Nucleus accumbens (tissue), 56 donors: ENCODE measurements at regions not wholly inside any gene's neighbourhood (a gene's known extent, or its start where the extent isn't known, plus 50 kb on each side); places are given as distances from the start of the nearest gene placed in this dataset.

Experiments
- DNase-seq, 56 donors: peaks; one replicate each; lab custom pipeline; 2025; lab: John Stamatoyannopoulos, UW

- no peak for DNase-seq
These were observed 222.2 kb downstream of the PPARGC1A start for GRCh38 chr4:23667659-23668058.

- DNase-seq = no peak
These were observed 229.0 kb downstream of the PPARGC1A start for GRCh38 chr4:23660865-23661264.

- DNase-seq = no peak
These were observed 235.1 kb downstream of the PPARGC1A start for GRCh38 chr4:23654791-23655190.

- no peak for DNase-seq
These were observed 240.8 kb downstream of the PPARGC1A start for GRCh38 chr4:23648854-23649596.

GRCh38 chr4:23635468-23635867 is 254.4 kb downstream of the PPARGC1A start:
- no peak for DNase-seq

GRCh38 chr4:23631255-23631950 is 258.4 kb downstream of the PPARGC1A start:
- no peak for DNase-seq

- no peak for DNase-seq
These were observed 259.7 kb downstream of the PPARGC1A start for GRCh38 chr4:23630110-23630509.

GRCh38 chr4:23629421-23629820 is 260.4 kb downstream of the PPARGC1A start:
- DNase-seq = no peak

- peak in 1 of 56 donors; percentile 0 for DNase-seq
These were observed 275.5 kb downstream of the PPARGC1A start for GRCh38 chr4:23614284-23614892.

GRCh38 chr4:23613782-23614181 is 276.1 kb downstream of the PPARGC1A start:
- no peak for DNase-seq

GRCh38 chr4:23602720-23603119 is 287.1 kb downstream of the PPARGC1A start:
- no peak for DNase-seq

GRCh38 chr4:23594125-23594524 is 295.7 kb downstream of the PPARGC1A start:
- DNase-seq = no peak

- no peak for DNase-seq
These were observed 299.4 kb downstream of the PPARGC1A start for GRCh38 chr4:23590431-23590830.

- DNase-seq = no peak
These were observed 305.8 kb downstream of the PPARGC1A start for GRCh38 chr4:23584024-23584423.

- no peak for DNase-seq
These were observed 307.2 kb downstream of the PPARGC1A start for GRCh38 chr4:23582671-23583070.

GRCh38 chr4:23579166-23579565 is 310.7 kb downstream of the PPARGC1A start:
- no peak for DNase-seq

- no peak for DNase-seq
These were observed 312.4 kb downstream of the PPARGC1A start for GRCh38 chr4:23577398-23577797.

GRCh38 chr4:23572382-23572781 is 317.5 kb downstream of the PPARGC1A start:
- DNase-seq = no peak

GRCh38 chr4:23567338-23567737 is 322.5 kb downstream of the PPARGC1A start:
- no peak for DNase-seq

GRCh38 chr4:23560748-23561147 is 329.1 kb downstream of the PPARGC1A start:
- DNase-seq = no peak

- no peak for DNase-seq
These were observed 331.7 kb downstream of the PPARGC1A start for GRCh38 chr4:23558101-23558500.

- no peak for DNase-seq
These were observed 342.2 kb downstream of the PPARGC1A start for GRCh38 chr4:23547601-23548000.
